PFSK-1 (cell line): ENCODE measurements at regions not wholly inside any gene's neighbourhood (a gene's known extent, or its start where the extent isn't known, plus 50 kb on each side); places are given as distances from the start of the nearest gene placed in this dataset.

ENCODE experiments used
- FOXP2 ChIP-seq: optimal IDR thresholded peaks from 2 replicates; pipeline ENCODE3; 2011; ENCODE audit warnings: borderline replicate concordance, control low read depth, inconsistent platforms; ENCODE audit not compliant: insufficient read depth; ENCODE audit errors: extremely low read length, extremely low read depth
- POLR2AphosphoS5 ChIP-seq: IDR thresholded peaks from 2 replicates; pipeline ENCODE4 v1.6.1; 2012; ENCODE audit warnings: low read depth, mild to moderate bottlenecking, control low read depth, low read length, moderate library complexity
- REST ChIP-seq, 2 experiments: IDR thresholded peaks; 2 replicates each; pipeline versions ENCODE4 v1.6.1 to v1.8.0; 2011 to 2012; ENCODE audit warnings: low read depth in 2 of 2, low read length in 2 of 2, control low read depth in 1 of 2, inconsistent platforms in 1 of 2, mild to moderate bottlenecking in 1 of 2, moderate library complexity in 1 of 2; ENCODE audit not compliant: insufficient read depth in 1 of 2
- SIN3A ChIP-seq: IDR thresholded peaks from 2 replicates; pipeline ENCODE4 v1.6.1; 2012; ENCODE audit warnings: mild to moderate bottlenecking, low read length, moderate library complexity, borderline replicate concordance; ENCODE audit not compliant: insufficient read depth
- TAF1 ChIP-seq: IDR thresholded peaks from 2 replicates; pipeline ENCODE4 v1.6.1; 2012; ENCODE audit warnings: low read length, control low read depth, borderline replicate concordance; ENCODE audit not compliant: insufficient read depth

GRCh38 chr10:62453274-62453673 is 79.1 kb downstream of the ZNF365 start:
- TF ChIP-seq POLR2AphosphoS5 (no peak), REST (IDR thresholded peaks at IDR 0.05; ENCODE audit: insufficient read depth in 1 of 2, low read depth in 2 of 2, low read length in 2 of 2) (no peak), FOXP2 (no peak), SIN3A (no peak), TAF1 (no peak)

- TF ChIP-seq POLR2AphosphoS5 (no peak), TAF1 (no peak), REST (IDR thresholded peaks at IDR 0.05; ENCODE audit: insufficient read depth in 1 of 2, low read depth in 2 of 2, low read length in 2 of 2) (no peak), SIN3A (no peak), FOXP2 (no peak)
Measured at GRCh38 chr10:62454687-62455397, 80.7 kb downstream of the ZNF365 start.

GRCh38 chr10:62456611-62457101 is 82.5 kb downstream of the ZNF365 start:
- no peak for TF ChIP-seq SIN3A
- no peak for TF ChIP-seq FOXP2
- TF ChIP-seq POLR2AphosphoS5, result no peak
- TF ChIP-seq TAF1, result no peak
- TF ChIP-seq REST (IDR thresholded peaks at IDR 0.05; ENCODE audit: insufficient read depth in 1 of 2, low read depth in 2 of 2, low read length in 2 of 2), result no peak

GRCh38 chr10:62457196-62457595 is 83.0 kb downstream of the ZNF365 start:
- TF ChIP-seq TAF1 (no peak), FOXP2 (no peak), REST (IDR thresholded peaks at IDR 0.05; ENCODE audit: insufficient read depth in 1 of 2, low read depth in 2 of 2, low read length in 2 of 2) (no peak), POLR2AphosphoS5 (no peak), SIN3A (no peak)
